GM18505 (cell line): ENCODE measurements at regions not wholly inside any gene's neighbourhood (a gene's known extent, or its start where the extent isn't known, plus 50 kb on each side); places are given as distances from the start of the nearest gene placed in this dataset.

Source experiments
- ATAC-seq: cut with Tn5 transposase; IDR thresholded peaks from one replicate; pipeline ENCODE4 v1.9.1; 2021; ENCODE audit not compliant: unreplicated experiment
- POLR2A ChIP-seq: IDR thresholded peaks from 4 replicates; pipeline ENCODE4 v1.6.1; 2011; ENCODE audit warnings: borderline replicate concordance; ENCODE audit not compliant: insufficient read depth, insufficient read length; ENCODE audit errors: extremely low read depth

- no peak for ATAC-seq
- TF ChIP-seq POLR2A = no peak
Observed at GRCh38 chr2:18172607-18173006, 294.1 kb downstream of the KCNS3 start.

GRCh38 chr2:18171191-18172139, 293.0 kb downstream of the KCNS3 start:
- TF ChIP-seq POLR2A = no peak
- ATAC-seq = no peak

GRCh38 chr2:18170642-18171041, 292.2 kb downstream of the KCNS3 start:
- TF ChIP-seq POLR2A = no peak
- no peak for ATAC-seq

GRCh38 chr2:18169893-18170175, 291.4 kb downstream of the KCNS3 start:
- TF ChIP-seq POLR2A = no peak
- no peak for ATAC-seq

- no peak for TF ChIP-seq POLR2A
- ATAC-seq = no peak
Observed at GRCh38 chr2:18169121-18169892, 290.8 kb downstream of the KCNS3 start.

GRCh38 chr2:18167871-18168270, 289.4 kb downstream of the KCNS3 start:
- ATAC-seq = no peak
- no peak for TF ChIP-seq POLR2A

GRCh38 chr2:18161681-18162080, 283.2 kb downstream of the KCNS3 start:
- no peak for TF ChIP-seq POLR2A
- ATAC-seq = no peak

- no peak for ATAC-seq
- no peak for TF ChIP-seq POLR2A
Observed at GRCh38 chr2:18159896-18160295, 281.4 kb downstream of the KCNS3 start.

GRCh38 chr2:18156421-18156820, 278.0 kb downstream of the KCNS3 start:
- TF ChIP-seq POLR2A = no peak
- ATAC-seq = no peak

GRCh38 chr2:18156002-18156401, 277.5 kb downstream of the KCNS3 start:
- TF ChIP-seq POLR2A = no peak
- ATAC-seq = no peak

GRCh38 chr2:18154812-18155211, 276.3 kb downstream of the KCNS3 start:
- no peak for TF ChIP-seq POLR2A

GRCh38 chr2:18154259-18154658, 275.8 kb downstream of the KCNS3 start:
- ATAC-seq = no peak
- TF ChIP-seq POLR2A = no peak

More at GRCh38 chr2:18154812-18155211, 276.3 kb downstream of the KCNS3 start:
- no peak for ATAC-seq

- no peak for ATAC-seq
- no peak for TF ChIP-seq POLR2A
Observed at GRCh38 chr2:18153741-18154140, 275.3 kb downstream of the KCNS3 start.

GRCh38 chr2:18151237-18151636, 272.8 kb downstream of the KCNS3 start:
- ATAC-seq = no peak
- TF ChIP-seq POLR2A = no peak
